Activated CD4-positive, alpha-beta T cell treated with anti-CD3 and anti-CD28 coated beads for 36 hours (primary cell): ENCODE measurements at regions not wholly inside any gene's neighbourhood (a gene's known extent, or its start where the extent isn't known, plus 50 kb on each side); places are given as distances from the start of the nearest gene placed in this dataset.

Experiments used
- ATAC-seq: fragments of 200-7000 bp; cut with Tn5 transposase; one replicate; pipeline ENCODE4 v1.10.0; 2021; ENCODE audit warnings: mild to moderate bottlenecking, moderate library complexity
- CTCF ChIA-PET: fragments of 350-600 bp; sonication (Branson Sonifier 250); formaldehyde crosslinking; loops from one replicate; lab custom pipeline; 2021; ENCODE audit warnings: antibody characterized with exemption; lab: Charles Lee
- POLR2A ChIA-PET: fragments of 350-600 bp; sonication (Branson Sonifier 250); formaldehyde crosslinking; loops from one replicate; lab custom pipeline; 2021; ENCODE audit warnings: antibody characterized with exemption, inconsistent platforms; lab: Charles Lee
- DNase-seq: peaks from one replicate; pipeline ENCODE4 v3.0.0-alpha.2; 2020
- H3K27ac Mint-ChIP-seq: one replicate; pipeline ENCODE4 v1.8.0; 2021; ENCODE audit warnings: mixed read lengths
- H3K27me3 Mint-ChIP-seq: one replicate; pipeline ENCODE4 v1.8.0; 2021; ENCODE audit warnings: mixed read lengths
- H3K36me3 Mint-ChIP-seq: one replicate; pipeline ENCODE4 v1.8.0; 2021; ENCODE audit warnings: low read depth, mixed read lengths
- H3K4me1 Mint-ChIP-seq: one replicate; pipeline ENCODE4 v1.8.0; 2021; ENCODE audit warnings: mixed read lengths
- H3K4me3 Mint-ChIP-seq: one replicate; pipeline ENCODE4 v1.8.0; 2021; ENCODE audit warnings: mild to moderate bottlenecking, moderate library complexity, mixed read lengths
- H3K9me3 Mint-ChIP-seq: one replicate; pipeline ENCODE4 v1.8.0; 2021; ENCODE audit warnings: low read depth, mixed read lengths
- intact Hi-C, 2 experiments: fragments of 100-400 bp; cut with DNase I in 1 of 2; cut with micrococcal nuclease in 1 of 2; formaldehyde crosslinking; loops; one replicate each; pipeline versions ENCODE4 v1.14.2 to v1.15.1; 2022 to 2024; cut with DNase I, micrococcal nuclease

DNA sequence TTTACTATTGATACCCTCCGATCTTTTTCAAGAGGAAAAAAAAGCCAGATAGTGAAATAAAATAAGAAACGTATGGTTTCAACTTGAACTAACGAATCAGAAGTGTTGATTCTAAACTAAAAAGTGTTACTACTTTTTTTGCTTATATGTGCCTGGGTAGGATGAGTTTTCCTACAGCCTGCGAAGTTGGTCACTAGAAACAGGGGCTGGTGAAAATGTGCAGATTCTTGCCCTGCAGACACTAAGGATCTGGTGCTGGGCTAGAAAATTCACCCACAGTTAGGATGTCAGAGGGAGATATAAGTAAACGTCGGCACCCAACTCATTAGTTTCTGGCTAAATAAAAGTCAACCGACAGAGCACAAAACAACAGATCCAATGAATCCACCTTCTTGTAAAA is 298.7 kb upstream of the NFE2L3 start:
- peak overlapping the region; percentile 26 for H3K4me3 Mint-ChIP-seq
- peaks cover 48% of the 10 kb centered on the region for H3K27me3 Mint-ChIP-seq
- no peaks in the 10 kb centered on the region for H3K9me3 Mint-ChIP-seq
- peaks cover 2% of the 10 kb centered on the region for H3K36me3 Mint-ChIP-seq
- peak overlapping the region; percentile 16 for H3K27ac Mint-ChIP-seq
- DNase-seq = no peak
- CTCF ChIA-PET = interaction anchor here (0.5 to 3.9 kb wide), 4 partner anchors 9 to 807 kb away, joined by 3 to 25 read pairs (median 8); no protein-coding TSS in a partner anchor
- intact Hi-C loops = loop anchor here (5.0 to 10.0 kb wide), 5 partner anchors 126 to 1011 kb away; partner anchors contain the start of genes CYCS (in 1 of the 2) and SKAP2 (in 1 of the 2)
- H3K4me1 Mint-ChIP-seq = peaks cover 18% of the 10 kb centered on the region
- no peak for ATAC-seq
- POLR2A ChIA-PET = no interaction called here

DNA sequence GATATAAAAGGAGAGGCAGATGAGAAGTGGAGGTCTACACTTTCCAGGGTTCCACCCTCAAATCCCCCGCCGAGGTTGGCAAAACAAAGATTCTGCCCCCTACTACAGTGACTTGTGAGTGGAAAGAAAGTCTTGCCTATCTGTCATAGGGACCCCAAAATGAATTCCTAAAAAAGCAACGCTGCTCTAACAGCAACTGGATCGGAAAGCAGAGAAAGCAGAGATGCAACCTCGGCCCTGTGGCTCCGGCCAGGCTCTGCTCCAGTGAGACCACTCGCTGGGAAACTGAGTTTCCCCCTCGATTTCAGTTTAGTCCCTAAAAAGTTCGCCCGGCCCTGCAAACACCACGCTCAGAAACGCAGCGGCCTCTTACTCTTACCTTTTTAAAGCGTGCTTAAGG is 297.9 kb upstream of the NFE2L3 start:
- DNase-seq (no peak), ATAC-seq (no peak)
- H3K4me3 Mint-ChIP-seq = no peak overlapping the region
- no peaks in the 10 kb centered on the region for H3K9me3 Mint-ChIP-seq
- no peak overlapping the region for H3K27ac Mint-ChIP-seq
- ChIA-PET POLR2A (no interaction called here), CTCF (interaction anchor here (0.6 to 3.9 kb wide), 11 partner anchors 8 to 1309 kb away, joined by 3 to 25 read pairs (median 3); no protein-coding TSS in a partner anchor)
- peaks cover 24% of the 10 kb centered on the region for H3K4me1 Mint-ChIP-seq
- H3K27me3 Mint-ChIP-seq = peaks cover 47% of the 10 kb centered on the region
- intact Hi-C loops = loop anchor here (1.0 to 10.0 kb wide), 6 partner anchors 127 to 1011 kb away; partner anchors contain the start of genes CYCS (in 1 of the 2) and SKAP2 (in 1 of the 2)
- H3K36me3 Mint-ChIP-seq = peaks cover 2% of the 10 kb centered on the region

DNA sequence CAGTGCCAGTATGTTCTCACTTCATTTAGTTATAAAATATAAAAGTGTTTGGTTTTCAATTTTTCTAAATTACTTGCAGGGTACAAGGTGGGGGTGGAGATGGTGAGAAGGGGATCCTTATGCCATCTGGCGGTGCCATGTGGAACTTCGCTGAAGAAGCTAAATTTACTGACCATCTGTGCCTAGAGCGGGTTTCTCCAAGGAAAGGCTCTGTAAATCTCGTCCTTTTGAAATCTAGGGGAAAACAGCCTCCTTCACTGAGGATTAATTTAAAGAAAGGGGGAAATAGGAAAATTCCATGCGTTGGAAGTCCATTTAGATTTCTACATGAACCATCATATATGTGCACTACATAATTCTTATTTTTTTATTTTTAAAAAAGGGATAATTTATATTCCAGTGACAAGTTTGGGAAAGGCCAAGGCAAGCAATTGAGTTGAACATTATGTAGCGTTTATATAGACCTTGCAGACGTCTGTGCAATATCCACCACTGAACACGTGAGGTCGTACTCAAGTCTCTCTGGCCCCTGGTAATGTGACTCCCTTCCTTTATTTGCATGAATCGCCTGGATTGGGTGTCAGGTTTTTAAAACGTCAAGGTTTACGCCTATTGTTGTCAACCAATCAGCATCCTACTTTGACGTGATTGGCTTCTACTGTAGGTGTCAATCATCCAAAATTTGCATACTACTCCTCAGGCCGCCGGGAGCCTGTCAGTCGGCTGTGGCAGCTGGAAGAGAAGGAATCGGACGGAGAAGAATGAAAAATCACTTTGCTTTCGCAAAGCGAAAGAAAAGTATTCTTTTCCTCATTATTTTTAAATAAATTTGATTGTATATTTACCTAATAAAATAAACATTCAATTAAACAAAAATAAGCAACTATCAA is 297.1 kb upstream of the NFE2L3 start:
- POLR2A ChIA-PET = no interaction called here
- CTCF ChIA-PET = interaction anchor here (0.6 to 3.9 kb wide), 11 partner anchors 8 to 1308 kb away, joined by 3 to 25 read pairs (median 3); no protein-coding TSS in a partner anchor
- ATAC-seq = peak; percentile 55

DNA sequence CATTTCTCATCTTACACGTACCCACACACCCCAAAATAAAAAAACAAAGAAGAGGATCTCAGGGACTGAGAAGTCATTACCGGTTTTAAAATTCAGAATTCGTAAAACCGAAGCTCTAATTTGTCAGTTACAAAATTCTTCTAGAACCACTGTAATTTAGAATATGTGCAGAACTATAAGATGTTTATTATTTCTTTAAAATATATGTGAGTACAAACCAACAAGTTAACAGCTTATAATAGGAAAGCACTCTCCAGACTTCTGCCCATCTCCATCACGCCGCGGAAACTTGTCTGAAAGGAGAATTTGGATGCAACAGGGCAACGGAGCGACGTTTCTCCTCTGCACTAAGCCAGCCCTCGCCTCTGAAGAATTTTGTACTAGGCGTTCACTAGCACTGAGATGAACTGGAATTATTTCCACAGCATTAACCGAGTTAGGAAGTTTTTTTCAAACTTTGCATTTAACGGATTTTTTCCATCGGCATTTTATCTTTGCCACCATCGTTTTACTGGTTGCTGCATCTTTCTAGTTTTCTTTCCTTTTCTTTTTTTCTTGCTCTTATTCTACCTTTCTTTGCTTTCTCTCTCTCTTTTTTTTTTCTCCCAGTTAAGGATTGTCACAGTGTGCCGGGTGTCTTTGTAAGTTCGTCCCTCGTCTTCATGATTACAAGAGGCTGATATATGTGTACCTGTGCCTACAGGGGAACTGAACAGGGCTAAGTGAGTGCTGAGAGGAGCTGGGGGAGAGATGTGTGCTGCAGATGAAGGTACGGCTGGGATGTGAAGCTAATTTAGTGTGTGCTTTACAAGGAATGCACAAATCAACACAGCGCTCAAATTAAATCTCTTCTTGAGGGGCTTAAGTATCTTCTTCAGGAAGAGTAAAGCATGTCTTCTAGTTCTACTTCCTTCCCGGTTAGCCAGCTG is 295.9 kb upstream of the NFE2L3 start:
- ATAC-seq = peak; percentile 8
- H3K27me3 Mint-ChIP-seq = peaks cover 36% of the 10 kb centered on the region
- POLR2A ChIA-PET = interaction anchor here (0.6 kb wide), 1 partner anchor 372 kb away, joined by 3 read pairs; no protein-coding TSS in a partner anchor

More for the DNA sequence above, 297.1 kb upstream of the NFE2L3 start:
- Mint-ChIP-seq H3K27ac (no peak overlapping the region), H3K36me3 (peaks cover 2% of the 10 kb centered on the region), H3K4me3 (peak overlapping the region; percentile 26), H3K4me1 (peaks cover 24% of the 10 kb centered on the region), H3K9me3 (peaks cover 3% of the 10 kb centered on the region), H3K27me3 (peaks cover 40% of the 10 kb centered on the region)
- intact Hi-C loops = loop anchor here (1.0 to 10.0 kb wide), 9 partner anchors 128 to 1387 kb away; partner anchors contain the start of genes CYCS (in 1 of the 2), EVX1 (in 1 of the 2), HOXA9 (in 1 of the 2) and SKAP2 (in 1 of the 2)
- DNase-seq = peak; percentile 71

DNA sequence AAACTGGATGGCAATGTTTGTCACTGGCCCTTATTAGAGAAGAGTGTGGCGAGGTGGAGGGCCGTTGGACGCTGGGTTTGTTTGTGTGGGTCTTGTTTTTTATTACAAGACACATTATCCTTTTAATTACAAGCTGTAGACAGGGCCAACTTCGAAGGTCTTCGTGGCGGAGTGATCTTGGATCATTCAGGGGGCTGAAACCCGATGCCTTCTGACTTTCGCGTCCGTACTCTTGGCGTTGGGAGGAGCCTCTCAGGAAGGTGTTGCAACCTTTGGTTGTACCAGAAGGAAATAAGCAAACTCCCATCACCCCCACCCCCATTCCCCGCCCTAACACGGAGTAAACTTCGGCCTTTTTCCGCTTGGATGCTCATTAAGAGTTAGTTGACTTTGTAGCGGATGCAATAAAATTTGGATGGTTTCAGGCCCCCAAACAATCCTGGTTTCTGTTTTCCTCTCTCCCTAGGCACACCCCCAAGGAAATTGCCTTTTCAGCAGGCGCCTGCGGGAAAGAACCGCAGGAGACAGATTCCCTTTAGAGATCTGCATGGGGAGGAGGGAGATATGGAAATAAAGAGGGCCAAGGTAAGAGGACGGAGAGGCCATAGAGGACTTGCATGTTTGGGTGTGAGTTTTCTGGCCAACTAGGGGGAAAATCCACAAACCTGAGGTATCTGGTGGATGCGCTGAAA is 294.5 kb upstream of the NFE2L3 start:
- H3K4me1 Mint-ChIP-seq = peaks cover 31% of the 10 kb centered on the region
- peaks cover 5% of the 10 kb centered on the region for H3K36me3 Mint-ChIP-seq
- ChIA-PET POLR2A (no interaction called here), CTCF (interaction anchor here (0.6 kb wide), 1 partner anchor 795 kb away, joined by 3 read pairs; no protein-coding TSS in a partner anchor)
- intact Hi-C loops = loop anchor here (2.0 to 10.0 kb wide), 7 partner anchors 435 to 1385 kb away; partner anchors contain the start of genes CYCS (in 1 of the 2), EVX1 (in 1 of the 2), HOXA9 (in 1 of the 2) and SKAP2 (in 1 of the 2)
- no peak overlapping the region for H3K27ac Mint-ChIP-seq
- DNase-seq = no peak
- peaks cover 5% of the 10 kb centered on the region for H3K9me3 Mint-ChIP-seq
- no peak for ATAC-seq
- H3K4me3 Mint-ChIP-seq = no peak overlapping the region
- peaks cover 39% of the 10 kb centered on the region for H3K27me3 Mint-ChIP-seq

More for the DNA sequence above, 295.9 kb upstream of the NFE2L3 start:
- intact Hi-C loops = loop anchor here (2.0 to 10.0 kb wide), 7 partner anchors 436 to 1386 kb away; partner anchors contain the start of genes CYCS (in 1 of the 2), EVX1 (in 1 of the 2), HOXA9 (in 1 of the 2) and SKAP2 (in 1 of the 2)
- H3K4me3 Mint-ChIP-seq = no peak overlapping the region
- peaks cover 5% of the 10 kb centered on the region for H3K9me3 Mint-ChIP-seq
- CTCF ChIA-PET = interaction anchor here (0.6 to 2.1 kb wide), 2 partner anchors 9 kb away, joined by 3 to 7 read pairs; no protein-coding TSS in a partner anchor
- H3K36me3 Mint-ChIP-seq = peaks cover 2% of the 10 kb centered on the region
- no peak for DNase-seq
- no peak overlapping the region for H3K27ac Mint-ChIP-seq
- H3K4me1 Mint-ChIP-seq = peaks cover 29% of the 10 kb centered on the region

DNA sequence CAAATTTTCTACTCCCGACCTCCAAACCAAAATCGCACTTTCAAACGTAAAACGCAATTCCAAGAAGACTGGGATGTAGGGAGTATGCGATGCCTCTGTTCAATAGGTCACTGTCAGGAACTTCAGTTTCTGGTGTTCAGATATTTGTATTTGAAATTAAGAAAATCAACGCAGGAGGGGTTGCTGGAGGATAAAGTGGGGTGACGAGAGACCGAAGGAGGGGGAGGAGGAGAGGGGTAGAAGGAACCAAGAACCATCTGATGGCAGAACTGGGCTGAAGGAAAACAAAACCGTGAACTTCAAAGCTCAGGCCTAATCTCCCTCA is 293.8 kb upstream of the NFE2L3 start:
- Mint-ChIP-seq H3K27me3 (peaks cover 41% of the 10 kb centered on the region), H3K9me3 (peaks cover 5% of the 10 kb centered on the region), H3K27ac (no peak overlapping the region), H3K4me3 (no peak overlapping the region), H3K4me1 (peaks cover 37% of the 10 kb centered on the region), H3K36me3 (peaks cover 5% of the 10 kb centered on the region)
- ChIA-PET CTCF (interaction anchor here (0.6 kb wide), 1 partner anchor 795 kb away, joined by 3 read pairs; no protein-coding TSS in a partner anchor), POLR2A (no interaction called here)
- intact Hi-C loops = loop anchor here (5.0 to 10.0 kb wide), 5 partner anchors 434 to 1384 kb away; partner anchors contain the start of genes CYCS (in 1 of the 2), EVX1 (in 1 of the 2), HOXA9 (in 1 of the 2) and SKAP2 (in 1 of the 2)
- DNase-seq = no peak
- ATAC-seq = no peak

DNA sequence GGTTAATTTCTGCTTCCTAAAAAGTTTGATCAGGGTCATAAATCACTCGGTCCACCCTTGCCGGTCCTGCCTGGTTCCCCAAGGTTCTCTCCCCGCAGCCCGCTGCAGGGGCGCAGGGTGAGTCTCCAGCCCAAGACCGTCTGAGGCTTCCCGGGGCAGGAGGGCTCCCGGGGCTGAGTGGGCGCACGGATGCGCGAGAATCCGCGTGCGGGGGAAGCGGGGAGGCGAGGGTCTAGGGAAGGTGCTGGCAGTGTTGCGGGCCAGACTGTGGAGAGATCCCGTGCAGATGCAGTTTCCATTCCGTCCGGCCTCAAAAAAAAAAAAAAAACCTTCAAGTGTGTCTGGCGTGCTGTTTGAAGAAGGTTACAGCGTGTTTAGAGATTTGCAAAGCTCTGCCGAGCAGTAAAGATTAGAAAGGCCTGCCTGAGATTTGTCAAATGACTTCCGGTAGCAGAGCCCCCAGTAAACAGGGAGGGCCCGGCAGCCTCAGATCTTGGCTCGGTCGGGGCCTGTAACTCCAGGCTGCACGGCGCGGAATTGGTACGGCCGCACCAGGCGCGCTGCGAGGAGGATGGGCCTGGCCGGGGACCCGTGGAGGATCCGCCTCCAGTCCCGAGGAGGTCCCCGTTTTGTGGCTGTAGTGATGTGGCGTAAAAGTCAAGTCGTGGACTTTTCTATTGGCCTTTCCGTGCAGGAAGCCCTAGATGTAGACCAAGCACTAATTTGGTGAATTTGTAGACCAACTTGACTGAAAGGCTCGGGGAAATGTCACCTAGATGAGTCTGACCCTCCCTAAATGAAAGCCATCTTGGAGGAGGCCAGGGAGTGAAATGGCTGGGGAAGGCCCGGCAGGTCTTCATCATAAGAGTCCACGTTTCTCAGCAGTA is 293.2 kb upstream of the NFE2L3 start:
- H3K36me3 Mint-ChIP-seq = peaks cover 5% of the 10 kb centered on the region
- peak overlapping the region; percentile 21 for H3K4me3 Mint-ChIP-seq
- POLR2A ChIA-PET = no interaction called here
- ATAC-seq = no peak
- peaks cover 41% of the 10 kb centered on the region for H3K27me3 Mint-ChIP-seq
- H3K27ac Mint-ChIP-seq = no peak overlapping the region
- CTCF ChIA-PET = interaction anchor here (0.6 to 1.0 kb wide), 3 partner anchors 8 to 794 kb away, joined by 3 to 5 read pairs (median 4); no protein-coding TSS in a partner anchor
- H3K9me3 Mint-ChIP-seq = peaks cover 5% of the 10 kb centered on the region
- intact Hi-C loops = loop anchor here (5.0 to 10.0 kb wide), 5 partner anchors 434 to 1384 kb away; partner anchors contain the start of genes CYCS (in 1 of the 2), EVX1 (in 1 of the 2), HOXA9 (in 1 of the 2) and SKAP2 (in 1 of the 2)
- DNase-seq = peak; percentile 30
- peaks cover 35% of the 10 kb centered on the region for H3K4me1 Mint-ChIP-seq

DNA sequence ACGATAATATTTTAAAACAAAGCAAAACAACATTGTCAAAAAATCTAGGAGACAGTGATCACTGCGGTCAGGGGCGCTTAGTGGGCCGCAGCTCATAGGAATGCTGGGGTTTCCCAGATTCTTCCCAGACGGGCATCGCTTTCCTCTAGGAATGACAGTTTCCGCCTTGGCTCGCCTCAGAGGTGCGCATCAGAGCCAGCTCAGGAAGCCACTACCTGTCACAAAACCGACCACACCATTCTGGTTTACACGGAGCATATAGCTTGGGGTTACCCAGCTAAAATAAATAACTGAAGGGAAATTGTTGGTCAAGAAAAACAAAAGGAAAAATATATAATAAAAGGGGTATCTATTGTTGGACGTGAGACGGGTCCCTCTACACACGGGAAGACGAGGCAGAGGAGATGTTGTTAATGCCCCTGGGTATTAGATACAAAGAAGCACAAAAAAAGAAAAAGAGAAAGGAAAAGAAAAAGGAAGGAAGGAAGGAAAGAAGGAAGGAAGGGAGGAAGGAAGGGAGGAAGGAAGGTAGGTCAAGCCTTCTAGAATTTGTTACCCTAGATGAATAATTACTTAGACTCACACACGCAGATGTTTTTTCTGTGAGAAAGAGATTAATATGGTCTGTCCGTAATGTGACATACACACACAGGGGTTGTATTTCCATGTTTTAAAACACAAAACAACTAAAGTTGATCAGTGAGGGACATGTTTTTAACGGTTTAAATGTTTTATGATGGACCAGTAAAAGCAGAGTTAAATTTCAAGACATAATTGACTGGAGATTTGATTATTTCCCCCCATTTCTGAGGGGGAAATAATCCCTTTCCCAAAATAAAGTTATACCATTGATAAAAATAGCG is 292.4 kb upstream of the NFE2L3 start:
- ChIA-PET POLR2A (no interaction called here), CTCF (interaction anchor here (0.7 to 1.0 kb wide), 2 partner anchors 9 to 132 kb away, joined by 4 to 5 read pairs; no protein-coding TSS in a partner anchor)
- H3K27ac Mint-ChIP-seq = no peak overlapping the region
- H3K27me3 Mint-ChIP-seq = peaks cover 38% of the 10 kb centered on the region
- intact Hi-C loops = loop anchor here (2.0 to 10.0 kb wide), 7 partner anchors 433 to 1383 kb away; partner anchors contain the start of genes HOXA1 (in 2 of the 2), HOXA9 (in 2 of the 2), CYCS (in 1 of the 2) and EVX1 (in 1 of the 2)
- H3K9me3 Mint-ChIP-seq = peaks cover 5% of the 10 kb centered on the region
- H3K4me1 Mint-ChIP-seq = peaks cover 29% of the 10 kb centered on the region
- H3K4me3 Mint-ChIP-seq = no peak overlapping the region
- DNase-seq (no peak), ATAC-seq (no peak)
- peaks cover 5% of the 10 kb centered on the region for H3K36me3 Mint-ChIP-seq
